ENCODE measurements at regions not wholly inside any gene's neighbourhood (a gene's known extent, or its start where the extent isn't known, plus 50 kb on each side); places are given as distances from the start of the nearest gene placed in this dataset.

- TF ChIP-seq CTCF (IDR thresholded peaks at IDR 0.05) (no peak), POLR2A (IDR thresholded peaks at IDR 0.05) (no peak)
Observed at GRCh38 chr11:133653336-133653735, 121.0 kb upstream of the OPCML start.
